K562 (cell line): ENCODE measurements at regions not wholly inside any gene's neighbourhood (a gene's known extent, or its start where the extent isn't known, plus 50 kb on each side); places are given as distances from the start of the nearest gene placed in this dataset.
"Not testable (repeated sequence)": the region's sequence is repeated elsewhere in the genome, so short reads cannot be mapped to it uniquely, and the experiment has no call there.

Experiments used
- ATAC-seq: fragments of 200-7000 bp; cut with Tn5 transposase; 3 replicates; pipeline ENCODE4 v1.9.1; 2020; ENCODE audit warnings: moderate library complexity
- BruUV-seq: library from RNA; stranded (reverse); fragments of 400-500 nt; replicated peaks from 2 replicates; lab custom pipeline; 2021; lab: Mats Ljungman, UMichigan
- CTCF ChIA-PET: fragments of 300-600 bp; formaldehyde crosslinking; extraction: SDS; loops from one replicate; lab custom pipeline; 2021; ENCODE audit warnings: low intra/inter-chr PET ratio; lab: Yijun Ruan, JAX
- POLR2A ChIA-PET: fragments of 300-600, 350-650 bp; sonication (Branson Sonifier 250); formaldehyde crosslinking; extraction: SDS; loops from one replicate; lab custom pipeline; 2021; ENCODE audit warnings: antibody characterized with exemption, inconsistent platforms; lab: Yijun Ruan, JAX
- DNase-seq, 4 experiments: peaks; one replicate each; pipeline versions ENCODE4 v3.0.0 to v3.0.0-alpha.2; 2011 to 2018; ENCODE audit warnings: low spot score in 3 of 4, mixed read lengths in 3 of 4; ENCODE audit errors: extremely low read depth in 1 of 4
- FAIRE-seq: peaks from 2 replicates; lab custom pipeline; 2011; peaks lifted over from hg19 to GRCh38; lab: Jason Lieb, UNC
- H2AFZ ChIP-seq: 2 replicates; pipeline ENCODE4 v1.6.0; 2011; ENCODE audit warnings: low read depth, low read length, control low read depth, inconsistent platforms
- H3K27ac ChIP-seq: fragments of 200-600 bp; 3 replicates; pipeline ENCODE4 v1.8.0; 2011; ENCODE audit warnings: low read depth, mild to moderate bottlenecking, control low read depth, inconsistent platforms, low read length, moderate library complexity, mixed read lengths; ENCODE audit errors: extremely low read depth
- H3K27me3 ChIP-seq, 2 experiments: fragments of 300-600 bp in 1 of 2; 2 replicates in 1 of 2; 3 replicates in 1 of 2; pipeline versions ENCODE4 v1.6.0 to v1.8.0; 2011; ENCODE audit warnings: inconsistent platforms in 2 of 2, low read length in 2 of 2, mild to moderate bottlenecking in 1 of 2, mixed read lengths in 1 of 2, moderate library complexity in 1 of 2; ENCODE audit not compliant: control insufficient read depth in 2 of 2, insufficient read depth in 2 of 2
- H3K36me3 ChIP-seq: fragments of 300-600 bp; 3 replicates; pipeline ENCODE4 v1.8.0; 2011; ENCODE audit warnings: mild to moderate bottlenecking, low read length, inconsistent platforms; ENCODE audit not compliant: control insufficient read depth, insufficient read depth
- H3K4me1 ChIP-seq, 2 experiments: fragments of 200-600 bp in 1 of 2; replicated peaks in 1 of 2; 2 replicates in 1 of 2; 3 replicates in 1 of 2; pipeline versions ENCODE4 v1.5.1 to v1.8.0; 2011; ENCODE audit warnings: inconsistent platforms in 2 of 2, low read length in 2 of 2, mild to moderate bottlenecking in 1 of 2, mixed read lengths in 1 of 2, moderate library complexity in 1 of 2; ENCODE audit not compliant: control insufficient read depth in 2 of 2, insufficient read depth in 2 of 2
- H3K4me2 ChIP-seq: 2 replicates; pipeline ENCODE4 v1.6.1; 2011; ENCODE audit warnings: low read length, control low read depth, inconsistent platforms, mixed read lengths; ENCODE audit not compliant: insufficient read depth
- H3K4me3 ChIP-seq: fragments of 200-600 bp; sonication (generic), shearing (Covaris generic); 2 replicates; pipeline ENCODE4 v1.5.1; 2016; ENCODE audit warnings: control low read depth, inconsistent platforms
- H3K79me2 ChIP-seq: fragments of 200-600 bp; 3 replicates; pipeline ENCODE4 v1.8.0; 2011; ENCODE audit warnings: low read length, inconsistent platforms; ENCODE audit not compliant: control insufficient read depth, insufficient read depth
- H3K9ac ChIP-seq, 2 experiments: 2 replicates each; pipeline versions ENCODE4 v1.6.0 to v1.6.1; 2011; ENCODE audit warnings: low read depth in 2 of 2, low read length in 2 of 2, control low read depth in 1 of 2, inconsistent platforms in 1 of 2, mild to moderate bottlenecking in 1 of 2, mixed read lengths in 1 of 2; ENCODE audit not compliant: insufficient read depth in 1 of 2
- H3K9me1 ChIP-seq: one replicate; pipeline ENCODE4 v1.6.0; 2011; ENCODE audit warnings: inconsistent platforms, mild to moderate bottlenecking, low read length, moderate library complexity; ENCODE audit not compliant: control insufficient read depth, insufficient read depth
- H3K9me3 ChIP-seq: replicated peaks from 2 replicates; pipeline ENCODE4 v1.5.1; 2011; ENCODE audit warnings: low read depth, low read length, inconsistent platforms; ENCODE audit not compliant: control insufficient read depth, insufficient read depth
- H4K20me1 ChIP-seq: replicated peaks from 2 replicates; pipeline ENCODE4 v1.6.1; 2011; ENCODE audit warnings: low read length, inconsistent platforms, mixed read lengths; ENCODE audit not compliant: control insufficient read depth, insufficient read depth
- CBFA2T2 ChIP-seq: fragments of 450-650 bp; conservative IDR thresholded peaks from 2 replicates; pipeline ENCODE4 v1.6.1; 2017; ENCODE audit warnings: mild to moderate bottlenecking
- CBX5 ChIP-seq: IDR thresholded peaks from 2 replicates; pipeline ENCODE4 v1.6.1; 2014; ENCODE audit warnings: low read depth, borderline replicate concordance
- TFE3 ChIP-seq: fragments of 450-650 bp; formaldehyde crosslinking; IDR thresholded peaks from 2 replicates; pipeline ENCODE4 v1.4.0; 2020; ENCODE audit warnings: mild to moderate bottlenecking, mixed read lengths
- TRIM28 ChIP-seq: fragments of 450-650 bp; IDR thresholded peaks from 2 replicates; pipeline ENCODE4 v1.6.1; 2017
- ZKSCAN8 ChIP-seq: fragments of 200-800 bp; sonication (Bioruptor generic); IDR thresholded peaks from 2 replicates; pipeline ENCODE4 v1.6.1; 2016; ENCODE audit warnings: missing genetic modification characterization, missing compliant biosample characterization
- ZNF445 ChIP-seq: fragments of 250-450 bp; sonication (Bioruptor Pico); IDR thresholded peaks from 2 replicates; pipeline ENCODE4 v1.4.0; 2020; ENCODE audit warnings: low read depth, mild to moderate bottlenecking, moderate library complexity
- ZNF764 ChIP-seq: fragments of 250-450 bp; sonication (Bioruptor Pico); IDR thresholded peaks from 2 replicates; pipeline ENCODE4 v1.4.0; 2020; ENCODE audit warnings: low read depth, mild to moderate bottlenecking, moderate library complexity
- WGBS: fragments of 100-300 bp; shearing (Covaris generic); methylation state at CpG from one replicate; pipeline ENCODE4 v1.1.6; 2016; ENCODE audit warnings: low coverage, mixed read lengths; ENCODE audit not compliant: insufficient coverage; ENCODE audit errors: missing lambda C conversion rate; 5-methylcytosine and 5-hydroxymethylcytosine counted together
- in situ Hi-C: fragments of 300-500 bp; cut with MboI; formaldehyde crosslinking; loops from 4 replicates; pipeline ENCODE4 v1.15.0; 2018; ENCODE audit warnings: inconsistent platforms, mixed read lengths
- intact Hi-C: fragments of 100-400 bp; cut with micrococcal nuclease; formaldehyde crosslinking; loops from 2 replicates; pipeline ENCODE4 v1.14.2; 2022
- TF ChIP-seq, protein P1 (sequence below): fragments of 200-400 bp; formaldehyde crosslinking; IDR thresholded peaks from 2 replicates; pipeline ENCODE4 v1.6.1; 2017; ENCODE audit warnings: mild to moderate bottlenecking, low read depth, low read length, moderate library complexity
- TF ChIP-seq, protein P2 (sequence below): fragments of 450-650 bp; IDR thresholded peaks from 2 replicates; pipeline ENCODE4 v1.6.1; 2018; ENCODE audit warnings: mild to moderate bottlenecking, low read depth; ENCODE audit not compliant: partially characterized antibody

GRCh38 chr12:9337656-9338055 is 129.5 kb upstream of the PZP start (continued):
- TF ChIP-seq ZKSCAN8 (CRISPR knock-in tag) = no peak
- TF ChIP-seq CBFA2T2 = no peak
- no peak for TF ChIP-seq ZNF764 (CRISPR knock-in tag)
- TF ChIP-seq, protein P1, sequence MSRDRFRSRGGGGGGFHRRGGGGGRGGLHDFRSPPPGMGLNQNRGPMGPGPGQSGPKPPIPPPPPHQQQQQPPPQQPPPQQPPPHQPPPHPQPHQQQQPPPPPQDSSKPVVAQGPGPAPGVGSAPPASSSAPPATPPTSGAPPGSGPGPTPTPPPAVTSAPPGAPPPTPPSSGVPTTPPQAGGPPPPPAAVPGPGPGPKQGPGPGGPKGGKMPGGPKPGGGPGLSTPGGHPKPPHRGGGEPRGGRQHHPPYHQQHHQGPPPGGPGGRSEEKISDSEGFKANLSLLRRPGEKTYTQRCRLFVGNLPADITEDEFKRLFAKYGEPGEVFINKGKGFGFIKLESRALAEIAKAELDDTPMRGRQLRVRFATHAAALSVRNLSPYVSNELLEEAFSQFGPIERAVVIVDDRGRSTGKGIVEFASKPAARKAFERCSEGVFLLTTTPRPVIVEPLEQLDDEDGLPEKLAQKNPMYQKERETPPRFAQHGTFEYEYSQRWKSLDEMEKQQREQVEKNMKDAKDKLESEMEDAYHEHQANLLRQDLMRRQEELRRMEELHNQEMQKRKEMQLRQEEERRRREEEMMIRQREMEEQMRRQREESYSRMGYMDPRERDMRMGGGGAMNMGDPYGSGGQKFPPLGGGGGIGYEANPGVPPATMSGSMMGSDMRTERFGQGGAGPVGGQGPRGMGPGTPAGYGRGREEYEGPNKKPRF = no peak
- TF ChIP-seq, all 486 proteins: peak for 0

GRCh38 chr12:9336375-9337011 is 128.3 kb upstream of the PZP start:
- H3K9ac ChIP-seq, H3K36me3 ChIP-seq, H3K27ac ChIP-seq, H3K79me2 ChIP-seq, BruUV-seq, H3K9me3 ChIP-seq, H4K20me1 ChIP-seq, H2AFZ ChIP-seq, H3K27me3 ChIP-seq, DNase-seq, H3K4me1 ChIP-seq, H3K4me3 ChIP-seq, FAIRE-seq, POLR2A ChIA-PET, ATAC-seq, H3K9me1 ChIP-seq, CTCF ChIA-PET, H3K4me2 ChIP-seq: not testable (repeated sequence)
- TF ChIP-seq CBX5 = 0 out of 2 replicates have a peak, but pooled peaks have one; percentile 30
- peak; percentile 73 for TF ChIP-seq TRIM28
- TF ChIP-seq ZNF445 = peak; percentile 80
- TF ChIP-seq, protein P2, sequence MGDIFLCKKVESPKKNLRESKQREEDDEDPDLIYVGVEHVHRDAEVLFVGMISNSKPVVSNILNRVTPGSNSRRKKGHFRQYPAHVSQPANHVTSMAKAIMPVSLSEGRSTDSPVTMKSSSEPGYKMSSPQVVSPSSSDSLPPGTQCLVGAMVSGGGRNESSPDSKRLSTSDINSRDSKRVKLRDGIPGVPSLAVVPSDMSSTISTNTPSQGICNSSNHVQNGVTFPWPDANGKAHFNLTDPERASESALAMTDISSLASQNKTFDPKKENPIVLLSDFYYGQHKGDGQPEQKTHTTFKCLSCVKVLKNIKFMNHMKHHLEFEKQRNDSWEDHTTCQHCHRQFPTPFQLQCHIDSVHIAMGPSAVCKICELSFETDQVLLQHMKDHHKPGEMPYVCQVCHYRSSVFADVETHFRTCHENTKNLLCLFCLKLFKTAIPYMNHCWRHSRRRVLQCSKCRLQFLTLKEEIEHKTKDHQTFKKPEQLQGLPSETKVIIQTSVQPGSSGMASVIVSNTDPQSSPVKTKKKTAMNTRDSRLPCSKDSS = peak; percentile 46
- peak; percentile 50 for TF ChIP-seq TFE3 (CRISPR knock-in tag)
- 40% methylated on average over 6 of the region's 7 CpGs for WGBS
- intact Hi-C loops (loop anchor here (10.0 kb wide), 2 partner anchors 128 to 248 kb away; no protein-coding TSS in a partner anchor), in situ Hi-C loops (loop anchor here (25.0 kb wide), 1 partner anchor 301 kb away; no protein-coding TSS in a partner anchor)
